GM12874 (cell line): ENCODE measurements at regions not wholly inside any gene's neighbourhood (a gene's known extent, or its start where the extent isn't known, plus 50 kb on each side); places are given as distances from the start of the nearest gene placed in this dataset.

Experiments used
- TF ChIP-seq, protein P1 (sequence below): IDR thresholded peaks from 2 replicates; pipeline ENCODE4 v1.5.1; 2011; ENCODE audit warnings: low read depth, mild to moderate bottlenecking, control low read depth, low read length, moderate library complexity; ENCODE audit not compliant: insufficient read depth

DNA sequence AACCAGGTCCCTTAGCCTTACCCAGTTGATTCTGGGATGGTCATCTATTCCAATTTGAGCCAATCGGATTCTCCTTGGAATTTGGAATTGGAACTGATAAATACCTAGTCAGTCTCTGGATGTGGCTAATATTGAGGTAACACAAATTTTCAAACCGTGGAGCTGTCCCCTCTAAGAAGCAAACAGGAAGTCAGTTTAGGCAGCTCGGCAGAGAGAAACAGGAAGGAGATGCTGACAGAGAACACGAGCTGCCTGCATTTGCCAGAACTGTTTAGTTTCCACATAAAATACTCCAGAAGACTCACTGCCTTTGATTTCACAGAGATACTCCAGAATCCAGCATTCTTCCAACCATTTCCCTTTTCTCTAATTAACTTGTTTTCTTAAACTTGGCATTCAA, 1024.9 kb downstream of the BCL11A start:
- TF ChIP-seq, protein P1, sequence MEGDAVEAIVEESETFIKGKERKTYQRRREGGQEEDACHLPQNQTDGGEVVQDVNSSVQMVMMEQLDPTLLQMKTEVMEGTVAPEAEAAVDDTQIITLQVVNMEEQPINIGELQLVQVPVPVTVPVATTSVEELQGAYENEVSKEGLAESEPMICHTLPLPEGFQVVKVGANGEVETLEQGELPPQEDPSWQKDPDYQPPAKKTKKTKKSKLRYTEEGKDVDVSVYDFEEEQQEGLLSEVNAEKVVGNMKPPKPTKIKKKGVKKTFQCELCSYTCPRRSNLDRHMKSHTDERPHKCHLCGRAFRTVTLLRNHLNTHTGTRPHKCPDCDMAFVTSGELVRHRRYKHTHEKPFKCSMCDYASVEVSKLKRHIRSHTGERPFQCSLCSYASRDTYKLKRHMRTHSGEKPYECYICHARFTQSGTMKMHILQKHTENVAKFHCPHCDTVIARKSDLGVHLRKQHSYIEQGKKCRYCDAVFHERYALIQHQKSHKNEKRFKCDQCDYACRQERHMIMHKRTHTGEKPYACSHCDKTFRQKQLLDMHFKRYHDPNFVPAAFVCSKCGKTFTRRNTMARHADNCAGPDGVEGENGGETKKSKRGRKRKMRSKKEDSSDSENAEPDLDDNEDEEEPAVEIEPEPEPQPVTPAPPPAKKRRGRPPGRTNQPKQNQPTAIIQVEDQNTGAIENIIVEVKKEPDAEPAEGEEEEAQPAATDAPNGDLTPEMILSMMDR: no peak

GRCh38 chr2:59502981-59503380, 1050.5 kb downstream of the BCL11A start:
- TF ChIP-seq, protein P1: no peak

DNA sequence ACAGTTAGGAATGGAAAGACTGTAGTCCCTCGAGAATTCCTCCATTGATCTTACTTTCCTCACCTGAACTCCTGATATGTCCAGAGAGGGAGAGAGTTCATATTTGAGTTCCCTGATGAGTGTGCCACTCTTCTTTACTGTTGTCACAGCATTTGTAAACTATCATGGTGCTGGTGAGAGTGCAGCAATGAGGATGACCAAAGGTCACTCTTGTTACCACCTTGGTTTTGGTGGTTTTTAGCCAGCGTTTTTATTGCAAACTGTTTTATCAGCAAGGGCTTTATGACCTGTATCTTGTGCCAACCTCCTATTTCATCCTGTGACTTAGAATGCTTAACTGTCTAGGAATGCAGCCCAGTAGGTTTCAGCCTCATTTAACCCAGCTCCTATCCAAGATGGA, 1062.5 kb downstream of the BCL11A start:
- TF ChIP-seq, protein P1: no peak

DNA sequence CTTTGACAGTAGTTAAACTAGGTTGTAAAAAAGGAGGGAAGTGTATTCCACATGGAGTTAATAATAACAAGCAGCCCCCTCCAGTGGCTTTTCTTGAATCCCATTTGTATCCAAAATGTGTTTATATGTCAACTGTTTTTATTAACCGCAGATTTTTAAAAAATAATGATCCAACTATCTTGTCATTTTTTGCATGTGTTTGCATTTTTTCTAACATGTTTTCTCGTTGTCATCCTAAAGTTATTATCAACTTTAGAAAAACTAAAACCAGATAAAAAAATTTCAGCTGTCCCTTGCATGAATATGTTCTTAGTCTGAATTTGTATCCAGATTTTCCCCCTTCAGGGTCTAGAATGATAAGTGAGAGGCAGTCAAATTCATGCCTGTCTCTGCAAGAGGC, 1063.3 kb downstream of the BCL11A start:
- TF ChIP-seq, protein P1: no peak

DNA sequence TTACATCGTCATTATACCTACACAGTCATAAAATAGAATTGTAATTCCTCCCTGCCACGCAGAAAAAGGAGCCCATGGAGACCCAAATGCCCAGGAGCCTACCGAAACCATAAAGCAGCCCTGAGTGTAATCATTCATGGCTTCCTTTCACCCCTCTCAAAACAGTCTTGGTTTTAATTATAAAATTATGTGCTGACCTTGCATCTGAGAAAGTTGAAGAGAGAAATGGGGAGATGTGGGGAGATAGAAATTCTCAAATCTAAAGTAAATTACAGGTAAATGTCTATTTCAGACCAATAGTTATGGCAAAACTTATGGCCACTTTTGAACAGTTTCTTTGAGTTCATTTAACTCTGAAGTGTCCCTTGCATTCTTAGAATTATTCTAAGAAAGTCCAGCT, 1068.8 kb downstream of the BCL11A start:
- TF ChIP-seq, protein P1: no peak

DNA sequence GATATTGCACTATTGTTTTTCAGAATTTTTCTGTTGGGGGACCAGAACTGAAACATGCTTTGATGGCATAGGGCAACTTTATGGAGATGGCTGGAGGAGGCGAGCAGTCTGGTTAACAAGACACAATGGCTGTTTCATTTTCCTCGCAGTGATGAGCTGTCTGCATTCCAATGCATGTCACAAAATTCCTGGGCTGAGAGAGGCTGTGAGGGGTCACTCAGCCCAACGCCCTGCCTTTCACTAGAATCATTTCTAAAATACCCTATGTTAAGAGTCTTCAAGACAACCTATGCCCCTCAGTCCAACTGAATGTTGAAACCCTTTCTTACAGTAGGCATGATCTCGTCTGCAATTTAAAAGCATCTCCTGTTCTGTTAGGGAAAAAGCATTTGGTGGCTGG, 1090.0 kb downstream of the BCL11A start:
- TF ChIP-seq, protein P1: no peak

DNA sequence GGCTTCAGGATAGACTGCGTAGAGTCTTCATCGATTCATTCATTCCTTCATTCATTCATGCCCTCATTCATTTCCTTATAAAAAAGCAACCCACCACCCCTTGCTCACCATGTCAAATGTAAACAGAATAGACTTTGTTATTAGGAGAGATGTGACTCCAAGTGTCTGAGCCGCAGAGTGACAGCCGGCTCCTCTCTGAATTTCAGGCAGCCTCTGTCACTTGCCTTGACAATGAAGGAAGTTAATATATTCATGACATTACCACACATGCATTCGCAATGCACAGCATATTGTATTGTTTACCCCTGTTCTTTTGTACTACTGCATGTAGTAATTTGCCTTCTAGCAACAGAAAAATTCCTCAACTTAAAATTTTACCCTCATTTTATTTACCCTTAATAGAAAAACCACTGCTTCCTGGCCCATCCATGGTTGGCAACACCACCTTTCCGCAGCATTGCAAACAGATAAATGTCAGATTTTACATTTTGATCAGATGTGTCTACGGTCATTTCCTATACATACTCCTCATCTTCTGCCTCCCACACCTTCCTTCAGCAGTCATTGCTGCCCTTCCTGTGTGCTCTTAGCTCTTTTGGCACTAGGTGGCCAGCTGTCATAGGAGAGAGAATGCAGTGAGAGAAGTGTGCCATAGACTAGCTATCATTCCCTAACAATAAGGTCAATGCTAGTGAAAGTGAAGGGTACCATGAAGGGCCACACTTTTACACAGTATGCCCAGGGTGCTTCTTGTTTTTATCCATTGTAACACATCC, 1090.8 kb downstream of the BCL11A start:
- TF ChIP-seq, protein P1: no peak
